Rectal smooth muscle tissue (tissue), 1 donor: ENCODE measurements at regions not wholly inside any gene's neighbourhood (a gene's known extent, or its start where the extent isn't known, plus 50 kb on each side); places are given as distances from the start of the nearest gene placed in this dataset.

Source experiments
- H3K27ac ChIP-seq: one replicate; pipeline ENCODE4 v1.7.0; 2013; ENCODE audit warnings: low read depth, low read length, inconsistent platforms
- H3K27me3 ChIP-seq: one replicate; pipeline ENCODE4 v1.7.0; 2013; ENCODE audit warnings: low read length; ENCODE audit not compliant: control insufficient read depth, insufficient read depth
- H3K36me3 ChIP-seq: one replicate; pipeline ENCODE4 v1.7.0; 2013; ENCODE audit warnings: low read length; ENCODE audit not compliant: control insufficient read depth, insufficient read depth
- H3K4me1 ChIP-seq: one replicate; pipeline ENCODE4 v1.7.0; 2013; ENCODE audit warnings: low read length; ENCODE audit not compliant: control insufficient read depth, insufficient read depth
- H3K4me3 ChIP-seq: one replicate; pipeline ENCODE4 v1.7.0; 2013; ENCODE audit warnings: low read length
- H3K9ac ChIP-seq: one replicate; pipeline ENCODE4 v1.7.0; 2013; ENCODE audit warnings: low read length

DNA sequence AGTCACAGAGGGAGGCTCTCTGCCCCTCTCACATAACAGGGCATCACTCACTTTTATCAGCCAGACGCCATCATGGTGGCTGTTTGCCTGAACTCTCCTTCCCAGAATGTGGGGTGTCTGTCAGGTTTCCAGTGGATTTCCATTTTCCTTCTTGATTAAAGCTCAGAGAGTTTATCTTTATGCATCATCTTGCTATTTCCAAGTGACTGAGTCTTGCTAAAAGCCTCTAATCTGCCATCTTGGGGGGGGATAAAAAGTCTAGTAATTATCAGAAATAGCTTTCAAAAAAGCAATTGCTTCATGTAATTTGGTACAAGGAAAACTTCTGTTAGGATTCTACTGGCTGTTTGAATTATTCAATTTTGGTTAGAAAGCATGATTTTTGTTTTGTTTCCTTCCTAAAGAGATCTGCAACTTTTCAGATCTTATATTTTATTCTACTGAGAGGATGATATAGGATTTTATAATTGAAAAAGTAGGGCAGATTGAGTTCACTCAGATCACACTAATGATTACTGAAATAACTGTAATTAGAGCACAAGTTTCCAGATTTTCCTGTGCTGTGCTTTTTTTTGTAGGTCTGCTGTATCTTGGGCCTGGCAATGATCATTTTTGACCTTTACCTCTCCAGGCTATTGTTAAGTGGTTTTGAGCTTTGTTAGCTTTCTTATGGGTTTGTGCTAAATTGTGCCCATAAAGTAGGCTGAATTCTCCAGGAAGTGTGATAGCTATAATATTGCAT lies 661.5 kb downstream of the TLE4 start:
- Histone ChIP-seq H3K36me3 (no peaks in the 10 kb centered on the region), H3K27me3 (no peaks in the 10 kb centered on the region), H3K4me1 (no peaks in the 10 kb centered on the region), H3K27ac (no peak overlapping the region), H3K4me3 (no peak overlapping the region), H3K9ac (no peak overlapping the region)

DNA sequence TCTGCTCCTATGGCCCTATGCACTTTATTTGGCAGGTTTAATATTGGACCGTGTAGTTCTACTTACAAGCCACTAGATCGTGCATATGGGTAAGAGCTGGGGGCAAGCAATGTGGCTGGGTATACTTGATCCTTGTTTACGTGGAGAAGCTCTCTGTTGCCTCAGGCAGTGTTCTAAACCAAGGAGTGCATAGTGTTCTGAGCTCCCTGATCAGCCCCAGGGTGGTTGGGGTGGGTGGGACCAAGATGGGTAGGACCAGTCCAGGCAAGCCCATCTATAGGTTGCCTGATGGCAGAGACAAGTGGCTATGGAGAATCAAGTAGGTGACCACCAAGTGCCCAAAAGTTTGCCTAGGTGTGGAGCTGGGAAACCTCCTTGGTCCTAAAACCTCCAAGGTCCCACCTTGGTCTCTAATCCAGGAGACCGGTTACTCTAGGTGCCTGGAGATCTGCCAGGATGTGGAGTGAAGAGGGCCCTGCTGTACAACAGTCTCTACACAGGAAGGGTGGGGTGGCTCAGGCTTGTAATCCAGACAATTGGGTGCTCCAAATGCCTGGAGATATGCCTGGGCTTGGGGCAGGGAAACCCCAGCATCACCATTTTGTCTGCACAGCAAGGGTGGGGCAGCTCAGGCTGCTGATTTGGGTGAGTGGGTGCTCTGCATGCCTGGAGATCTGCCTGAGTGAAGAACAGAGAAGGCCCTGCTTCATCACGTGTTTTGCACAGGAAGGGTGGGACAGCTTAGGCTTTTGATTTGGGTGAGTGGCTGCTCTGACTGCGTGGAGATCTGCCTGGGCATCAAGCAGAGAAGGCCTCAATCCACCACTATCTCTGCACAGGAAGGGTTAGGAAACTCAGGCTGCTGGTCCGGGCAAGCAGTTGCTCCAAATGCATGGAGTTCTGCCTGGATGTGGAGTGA lies 659.8 kb downstream of the TLE4 start:
- Histone ChIP-seq H3K27ac (no peak overlapping the region), H3K36me3 (no peaks in the 10 kb centered on the region), H3K27me3 (no peaks in the 10 kb centered on the region), H3K4me1 (no peaks in the 10 kb centered on the region), H3K9ac (no peak overlapping the region), H3K4me3 (no peak overlapping the region)

DNA sequence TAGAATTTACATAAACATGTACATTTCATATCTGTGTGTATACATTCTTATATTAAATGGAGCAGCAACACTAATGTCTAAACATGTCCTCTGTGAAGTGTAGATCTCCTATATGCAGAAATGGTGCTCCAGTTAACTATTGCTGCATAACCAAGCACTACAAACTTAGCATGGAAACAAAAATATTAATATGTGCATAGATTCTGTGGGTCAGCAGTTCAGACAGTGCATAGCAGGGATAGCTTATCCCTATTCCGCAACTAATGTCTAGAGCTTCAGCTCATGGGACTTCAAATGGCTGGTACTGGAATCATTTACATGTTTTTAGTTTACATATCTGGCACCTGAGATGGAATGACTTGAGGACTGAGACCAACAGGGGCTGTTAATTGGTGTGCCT lies 652.1 kb downstream of the TLE4 start:
- no peaks in the 10 kb centered on the region for H3K27me3 ChIP-seq
- no peaks in the 10 kb centered on the region for H3K4me1 ChIP-seq
- H3K4me3 ChIP-seq: no peak overlapping the region

DNA sequence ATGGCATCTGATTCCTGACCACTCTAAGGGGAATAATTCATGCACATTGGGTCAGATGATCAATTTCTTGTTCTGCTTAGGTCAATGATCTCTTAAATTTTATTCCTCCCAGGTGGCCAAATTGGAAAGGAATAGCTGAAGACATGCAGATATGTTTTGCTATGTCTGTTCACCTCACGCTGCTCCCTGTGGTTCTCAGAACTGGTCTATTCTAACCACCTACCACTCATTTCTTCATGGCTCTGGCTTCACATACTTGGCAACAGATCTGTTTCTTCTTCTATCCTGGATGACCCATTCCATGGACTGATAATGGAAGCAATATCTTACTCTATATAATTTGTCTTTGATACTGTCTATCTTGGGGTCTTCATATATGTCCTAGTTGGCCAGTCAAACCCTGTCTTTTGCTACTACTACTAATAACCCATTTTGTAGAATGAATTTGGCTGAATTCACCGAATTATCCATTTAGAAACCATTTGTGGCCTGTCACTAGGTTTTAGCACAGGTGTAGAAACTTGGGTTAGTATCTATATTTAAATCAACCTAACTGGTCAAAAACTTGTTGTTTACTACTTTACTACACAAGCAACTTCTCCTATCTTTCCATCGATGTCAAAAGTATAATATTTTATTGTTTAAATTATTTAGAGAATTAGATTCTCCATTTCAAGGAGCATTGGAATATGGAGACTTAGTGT lies 650.9 kb downstream of the TLE4 start:
- Histone ChIP-seq H3K4me3 (no peak overlapping the region), H3K27me3 (no peaks in the 10 kb centered on the region), H3K27ac (no peak overlapping the region), H3K9ac (no peak overlapping the region), H3K36me3 (no peaks in the 10 kb centered on the region), H3K4me1 (no peaks in the 10 kb centered on the region)

More for the DNA sequence above, 652.1 kb downstream of the TLE4 start:
- H3K9ac ChIP-seq: no peak overlapping the region
- H3K27ac ChIP-seq: no peak overlapping the region
- no peaks in the 10 kb centered on the region for H3K36me3 ChIP-seq

DNA sequence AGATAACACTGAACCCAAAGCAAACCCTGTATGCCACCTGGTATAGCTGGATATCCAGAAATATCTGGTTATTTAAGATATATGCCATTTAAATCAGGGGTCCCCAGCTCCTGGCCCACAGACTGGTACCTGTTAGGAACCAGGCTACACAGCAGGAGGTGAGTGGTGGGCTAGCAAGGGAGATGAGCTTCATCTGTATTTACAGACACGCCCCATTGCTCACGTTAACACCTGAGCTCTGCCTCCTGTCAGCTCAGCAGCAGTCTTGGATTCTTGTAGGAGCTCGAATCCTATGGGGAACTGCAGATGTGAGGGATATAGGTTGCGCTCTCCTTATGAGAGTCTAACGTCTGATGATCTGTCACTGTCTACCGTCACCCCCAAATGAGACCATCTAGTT lies 646.6 kb downstream of the TLE4 start:
- no peak overlapping the region for H3K27ac ChIP-seq

DNA sequence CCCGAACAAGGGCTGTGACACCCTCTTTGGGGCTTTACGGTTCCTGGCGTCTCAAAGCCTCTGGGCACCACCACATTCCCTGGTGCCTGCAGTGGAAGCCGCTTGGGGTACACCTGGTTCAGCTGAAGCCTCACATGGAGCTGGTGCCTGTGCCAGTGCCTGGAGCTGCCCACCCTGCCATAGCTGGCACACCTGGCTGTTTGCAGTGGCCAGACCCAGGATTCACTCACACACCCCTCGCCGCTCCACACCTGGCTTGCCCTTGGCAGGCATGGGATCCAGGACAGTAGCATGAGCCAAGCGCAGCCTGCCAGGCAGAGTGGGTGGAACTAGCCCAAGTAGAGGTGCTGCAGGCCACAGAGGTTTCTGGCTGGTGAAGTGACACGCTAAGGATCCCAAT lies 641.8 kb downstream of the TLE4 start:
- no peaks in the 10 kb centered on the region for H3K4me1 ChIP-seq
- H3K27ac ChIP-seq: no peak overlapping the region
- no peak overlapping the region for H3K4me3 ChIP-seq

More for the DNA sequence above, 646.6 kb downstream of the TLE4 start:
- Histone ChIP-seq H3K4me3 (no peak overlapping the region), H3K4me1 (no peaks in the 10 kb centered on the region), H3K9ac (no peak overlapping the region), H3K36me3 (no peaks in the 10 kb centered on the region), H3K27me3 (no peaks in the 10 kb centered on the region)

DNA sequence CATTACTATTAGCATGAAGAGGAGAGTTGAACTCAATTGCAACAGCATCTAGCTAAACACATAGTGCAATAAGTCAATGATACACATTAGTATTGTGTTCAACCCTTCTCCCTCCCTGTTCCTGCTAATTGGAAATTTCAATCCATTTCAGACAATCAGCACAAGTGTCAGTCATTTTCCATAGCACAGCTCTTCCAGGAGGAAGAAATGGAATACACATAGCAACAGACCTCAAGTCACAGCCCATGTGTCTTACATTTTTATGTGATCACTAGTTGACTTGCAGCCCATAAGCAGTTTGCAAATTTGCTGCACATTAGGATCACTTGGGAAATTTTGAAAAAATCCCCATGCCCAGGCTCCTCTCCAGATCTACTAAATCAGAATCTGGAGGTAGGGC lies 636.9 kb downstream of the TLE4 start:
- no peaks in the 10 kb centered on the region for H3K27me3 ChIP-seq
- no peak overlapping the region for H3K4me3 ChIP-seq
- no peak overlapping the region for H3K9ac ChIP-seq
- H3K4me1 ChIP-seq: no peaks in the 10 kb centered on the region
- H3K36me3 ChIP-seq: no peaks in the 10 kb centered on the region
- no peak overlapping the region for H3K27ac ChIP-seq

More for the DNA sequence above, 641.8 kb downstream of the TLE4 start:
- H3K9ac ChIP-seq: no peak overlapping the region
- no peaks in the 10 kb centered on the region for H3K36me3 ChIP-seq
- no peaks in the 10 kb centered on the region for H3K27me3 ChIP-seq

DNA sequence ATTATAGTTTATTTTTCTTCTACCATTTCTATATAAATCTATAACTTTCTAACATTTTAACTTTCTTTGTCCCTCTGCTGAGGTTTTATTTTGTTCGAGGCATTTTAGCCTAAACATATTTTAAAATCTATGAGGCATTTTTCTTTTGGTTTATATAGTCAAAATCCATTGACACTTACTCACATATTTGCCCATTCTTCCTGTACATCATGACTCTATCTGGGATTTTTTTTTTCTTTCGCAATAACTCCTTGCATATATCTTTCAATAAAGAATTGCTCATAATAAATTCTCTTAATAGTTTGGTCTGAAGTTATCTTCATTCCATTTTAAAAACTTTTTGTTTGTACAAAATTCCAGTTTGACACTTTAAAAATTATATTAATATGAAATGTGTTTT lies 632.3 kb downstream of the TLE4 start:
- Histone ChIP-seq H3K9ac (no peak overlapping the region), H3K4me3 (no peak overlapping the region), H3K36me3 (no peaks in the 10 kb centered on the region), H3K4me1 (no peaks in the 10 kb centered on the region), H3K27me3 (no peaks in the 10 kb centered on the region), H3K27ac (no peak overlapping the region)

DNA sequence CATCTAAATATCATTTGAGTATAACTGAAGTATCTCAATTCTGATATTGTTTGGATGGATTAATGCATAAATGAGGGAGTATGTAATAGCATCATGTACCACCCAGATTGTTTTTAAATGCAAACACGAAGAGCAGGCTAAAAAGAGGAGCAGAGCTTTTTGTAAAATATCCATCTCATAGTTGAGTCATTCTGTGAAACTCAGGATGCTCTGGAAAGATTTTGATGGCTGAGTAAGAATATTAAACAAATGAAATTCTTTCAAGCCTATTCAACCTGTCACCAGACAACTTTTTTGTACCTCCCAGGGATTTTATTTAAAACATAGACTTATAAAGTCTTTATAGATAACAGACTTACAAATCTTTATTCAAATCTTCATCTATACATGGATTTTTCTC lies 625.9 kb downstream of the TLE4 start:
- no peaks in the 10 kb centered on the region for H3K27me3 ChIP-seq
- no peaks in the 10 kb centered on the region for H3K36me3 ChIP-seq
- H3K4me3 ChIP-seq: no peak overlapping the region
- no peak overlapping the region for H3K27ac ChIP-seq
- H3K9ac ChIP-seq: no peak overlapping the region
- H3K4me1 ChIP-seq: no peaks in the 10 kb centered on the region

DNA sequence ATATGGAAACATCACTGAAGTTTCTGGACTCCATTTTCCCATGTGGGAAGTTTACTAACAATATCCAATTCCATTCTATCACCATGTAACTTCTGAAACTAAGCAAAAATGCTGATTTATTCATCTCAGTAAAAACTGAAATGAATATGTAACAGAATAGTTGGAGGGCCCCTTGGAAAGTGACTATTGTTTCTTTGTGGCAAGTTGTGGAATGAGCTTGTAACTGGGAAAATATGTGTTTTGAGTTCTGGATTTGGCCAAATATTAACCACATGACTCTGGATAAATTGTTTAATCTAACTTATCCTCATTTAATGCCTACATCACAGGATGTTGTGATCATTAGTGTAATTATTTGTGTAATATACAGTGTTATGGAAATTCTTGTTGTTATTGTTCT lies 619.3 kb downstream of the TLE4 start:
- no peaks in the 10 kb centered on the region for H3K4me1 ChIP-seq
- no peaks in the 10 kb centered on the region for H3K27me3 ChIP-seq
- H3K4me3 ChIP-seq: no peak overlapping the region
- H3K9ac ChIP-seq: no peak overlapping the region
- no peaks in the 10 kb centered on the region for H3K36me3 ChIP-seq
- no peak overlapping the region for H3K27ac ChIP-seq

DNA sequence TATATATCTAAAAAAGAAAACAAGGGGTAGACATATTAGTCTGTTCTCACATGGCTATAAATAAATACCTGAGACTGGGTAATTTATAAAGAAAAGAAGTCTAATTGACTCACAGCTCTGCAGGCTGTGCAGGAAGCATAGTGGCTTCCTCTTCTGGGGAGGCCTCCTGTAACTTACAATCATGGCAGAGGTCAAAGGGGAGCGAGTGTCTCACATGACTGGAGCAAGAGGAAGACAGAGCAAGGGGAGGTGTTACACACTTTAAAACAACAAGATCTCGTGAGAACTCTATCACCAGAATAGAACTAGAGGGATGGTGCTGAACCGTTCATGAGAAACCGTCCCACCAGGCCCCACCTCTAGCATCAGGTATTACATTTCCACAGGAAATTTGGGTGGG lies 616.8 kb downstream of the TLE4 start:
- no peaks in the 10 kb centered on the region for H3K27me3 ChIP-seq
- H3K4me1 ChIP-seq: no peaks in the 10 kb centered on the region
- no peak overlapping the region for H3K4me3 ChIP-seq
- no peaks in the 10 kb centered on the region for H3K36me3 ChIP-seq
- no peak overlapping the region for H3K27ac ChIP-seq
- no peak overlapping the region for H3K9ac ChIP-seq

DNA sequence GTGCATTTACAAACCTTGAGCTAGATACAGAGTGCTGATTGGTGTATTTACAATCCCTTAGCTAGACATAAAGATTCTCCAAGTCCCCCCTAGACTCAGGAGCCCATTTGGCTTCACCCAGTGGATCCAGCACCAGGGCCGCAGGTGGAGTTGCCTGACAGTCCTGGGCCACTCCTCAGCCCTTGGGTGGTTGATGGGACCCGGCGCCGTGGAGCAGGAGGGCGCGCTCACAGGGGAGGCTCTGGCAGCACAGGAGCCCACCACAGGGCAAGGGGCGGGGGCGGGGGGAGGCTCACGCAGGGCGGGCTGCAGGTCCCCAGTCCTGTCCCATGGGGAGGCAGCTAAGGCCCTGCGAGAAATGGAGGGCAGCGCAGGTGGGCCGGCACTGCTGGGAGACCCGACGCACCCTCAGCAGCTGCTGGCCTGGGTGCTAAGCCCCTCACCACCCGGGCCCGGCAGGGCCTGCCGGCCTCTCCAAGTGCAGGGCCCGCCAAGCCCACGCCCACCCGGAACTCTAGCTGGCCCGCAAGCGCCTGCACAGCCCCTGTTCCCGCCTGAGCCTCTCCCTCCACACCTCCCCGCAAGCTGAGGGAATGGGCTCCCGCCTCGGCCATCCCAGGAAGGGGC lies 613.5 kb downstream of the TLE4 start:
- Histone ChIP-seq H3K4me3 (no peak overlapping the region), H3K4me1 (no peaks in the 10 kb centered on the region), H3K9ac (no peak overlapping the region), H3K27ac (no peak overlapping the region), H3K36me3 (no peaks in the 10 kb centered on the region), H3K27me3 (no peaks in the 10 kb centered on the region)
